ENCODE measurements at regions not wholly inside any gene's neighbourhood (a gene's known extent, or its start where the extent isn't known, plus 50 kb on each side); places are given as distances from the start of the nearest gene placed in this dataset.

DNA sequence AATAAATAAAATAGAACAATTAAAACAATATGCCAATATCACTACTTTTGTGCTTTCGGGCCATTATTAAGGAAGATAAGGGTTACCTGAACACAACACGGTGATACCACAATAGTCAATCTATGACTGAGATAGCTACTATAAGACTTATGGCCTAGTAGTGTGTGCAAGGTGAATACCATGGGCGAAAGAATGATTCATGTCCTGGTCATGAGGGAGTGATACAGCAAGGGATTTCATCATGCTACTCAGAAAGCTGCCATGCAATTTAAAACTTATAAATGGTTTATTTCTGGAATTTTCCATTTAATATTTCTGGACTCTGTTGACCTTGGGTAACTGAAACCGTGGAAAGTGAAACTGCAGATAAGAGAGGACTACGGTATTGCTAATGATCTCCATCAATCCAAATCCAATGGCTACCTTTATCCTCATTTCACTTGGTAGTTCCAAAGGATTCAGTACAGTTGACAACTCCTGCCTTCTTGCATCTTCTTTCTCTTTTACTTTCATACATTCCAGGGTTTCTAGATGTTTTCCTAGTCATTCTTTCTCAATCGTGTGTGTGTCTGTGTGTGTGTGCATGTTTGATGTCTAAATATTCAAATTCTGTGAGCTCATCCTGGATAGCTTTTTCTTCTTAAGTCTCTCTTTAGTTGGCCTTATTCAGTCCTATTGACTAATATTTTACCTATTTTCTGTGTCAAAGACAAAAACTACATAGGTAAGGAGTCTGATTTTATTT lies 100.5 kb upstream of the MAGI2 start:
- TF ChIP-seq, protein P1, sequence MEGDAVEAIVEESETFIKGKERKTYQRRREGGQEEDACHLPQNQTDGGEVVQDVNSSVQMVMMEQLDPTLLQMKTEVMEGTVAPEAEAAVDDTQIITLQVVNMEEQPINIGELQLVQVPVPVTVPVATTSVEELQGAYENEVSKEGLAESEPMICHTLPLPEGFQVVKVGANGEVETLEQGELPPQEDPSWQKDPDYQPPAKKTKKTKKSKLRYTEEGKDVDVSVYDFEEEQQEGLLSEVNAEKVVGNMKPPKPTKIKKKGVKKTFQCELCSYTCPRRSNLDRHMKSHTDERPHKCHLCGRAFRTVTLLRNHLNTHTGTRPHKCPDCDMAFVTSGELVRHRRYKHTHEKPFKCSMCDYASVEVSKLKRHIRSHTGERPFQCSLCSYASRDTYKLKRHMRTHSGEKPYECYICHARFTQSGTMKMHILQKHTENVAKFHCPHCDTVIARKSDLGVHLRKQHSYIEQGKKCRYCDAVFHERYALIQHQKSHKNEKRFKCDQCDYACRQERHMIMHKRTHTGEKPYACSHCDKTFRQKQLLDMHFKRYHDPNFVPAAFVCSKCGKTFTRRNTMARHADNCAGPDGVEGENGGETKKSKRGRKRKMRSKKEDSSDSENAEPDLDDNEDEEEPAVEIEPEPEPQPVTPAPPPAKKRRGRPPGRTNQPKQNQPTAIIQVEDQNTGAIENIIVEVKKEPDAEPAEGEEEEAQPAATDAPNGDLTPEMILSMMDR (IDR thresholded peaks at IDR 0.05) = no peak
- no peak for TF ChIP-seq POLR2A (IDR thresholded peaks at IDR 0.05)
- no peak for TF ChIP-seq EP300 (IDR thresholded peaks at IDR 0.05)

All from stomach (tissue), 4 donors.